NCI-H524 (cell line): ENCODE measurements at regions not wholly inside any gene's neighbourhood (a gene's known extent, or its start where the extent isn't known, plus 50 kb on each side); places are given as distances from the start of the nearest gene placed in this dataset.

ENCODE experiments used
- DNase-seq, 2 experiments: peaks; one replicate each; lab custom pipeline; 2025; lab: John Stamatoyannopoulos, UW

DNA sequence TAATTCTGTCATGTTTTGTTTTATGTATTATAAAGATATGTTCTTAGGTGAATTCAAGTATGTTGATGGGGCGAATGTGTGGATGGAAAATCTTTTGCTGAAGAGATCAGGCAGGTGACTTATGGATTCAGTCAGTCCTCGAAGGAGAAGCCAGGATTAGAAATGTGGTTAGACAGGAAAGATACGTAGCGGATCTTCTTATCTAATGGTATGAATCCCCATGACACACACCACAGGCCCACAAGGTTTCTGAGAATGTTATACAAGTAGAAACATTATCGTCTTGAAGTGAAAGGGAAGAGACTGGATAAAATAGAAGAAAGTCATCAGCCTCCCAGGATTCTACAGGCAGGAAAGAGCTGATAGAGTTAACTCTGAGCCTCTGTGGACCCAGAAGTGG is 69.0 kb upstream of the RFXAP start:
- DNase-seq = no peak

DNA sequence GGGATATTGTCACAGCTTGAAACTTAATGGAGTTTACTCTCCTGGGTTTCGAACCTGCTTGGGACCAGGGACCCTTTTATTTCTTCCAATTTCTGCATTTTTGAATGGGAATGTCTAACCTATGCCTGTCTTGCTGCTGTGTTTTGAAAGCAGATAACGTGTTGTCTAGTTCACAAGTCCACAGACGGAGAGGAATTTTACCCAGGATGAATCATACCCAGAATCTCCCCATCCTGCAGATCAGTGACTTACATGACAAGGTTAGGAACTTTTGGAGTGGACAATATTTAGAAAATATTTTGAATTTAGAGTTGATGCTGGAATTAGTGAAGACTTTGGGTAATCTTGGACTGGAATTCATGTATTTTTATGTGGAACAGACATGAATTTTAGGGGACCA is 68.6 kb upstream of the RFXAP start:
- DNase-seq = no peak

DNA sequence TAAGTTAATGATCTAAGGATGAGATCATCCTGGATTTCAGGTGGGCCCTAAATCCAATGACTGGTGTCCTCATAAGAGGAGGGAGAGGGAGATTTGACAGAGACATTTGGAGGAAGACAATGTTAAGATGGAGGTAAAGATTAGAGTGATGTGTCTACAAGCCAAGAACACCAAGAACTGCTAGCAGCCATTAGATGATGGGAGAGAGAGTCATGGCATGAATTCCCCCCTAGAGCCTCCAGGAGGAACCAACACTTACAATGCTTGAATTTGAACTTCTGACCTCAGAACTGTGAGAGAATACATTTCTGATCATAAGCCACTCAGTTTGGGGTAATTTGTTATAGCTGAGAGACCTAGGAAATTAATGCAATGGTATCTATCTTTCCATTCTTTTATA is 68.1 kb upstream of the RFXAP start:
- no peak for DNase-seq

DNA sequence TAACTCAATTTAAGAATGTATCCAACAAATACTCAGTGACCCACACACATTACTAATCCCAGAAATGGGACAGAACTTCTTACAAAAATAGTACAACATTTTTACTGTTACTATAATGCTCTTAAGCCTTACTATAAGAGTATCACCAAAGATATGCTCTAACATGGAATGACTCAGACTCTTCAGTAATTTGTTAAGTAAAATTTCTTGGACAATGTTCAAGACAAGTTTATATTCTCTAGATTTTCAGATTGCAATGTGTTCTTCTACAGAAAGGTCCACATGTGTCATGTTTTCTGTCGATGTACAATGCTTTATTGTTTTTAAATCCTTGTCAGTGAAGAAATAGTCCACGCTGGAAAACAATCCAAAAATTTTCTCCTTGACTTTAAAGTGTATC is 66.3 kb upstream of the RFXAP start:
- DNase-seq = no peak

DNA sequence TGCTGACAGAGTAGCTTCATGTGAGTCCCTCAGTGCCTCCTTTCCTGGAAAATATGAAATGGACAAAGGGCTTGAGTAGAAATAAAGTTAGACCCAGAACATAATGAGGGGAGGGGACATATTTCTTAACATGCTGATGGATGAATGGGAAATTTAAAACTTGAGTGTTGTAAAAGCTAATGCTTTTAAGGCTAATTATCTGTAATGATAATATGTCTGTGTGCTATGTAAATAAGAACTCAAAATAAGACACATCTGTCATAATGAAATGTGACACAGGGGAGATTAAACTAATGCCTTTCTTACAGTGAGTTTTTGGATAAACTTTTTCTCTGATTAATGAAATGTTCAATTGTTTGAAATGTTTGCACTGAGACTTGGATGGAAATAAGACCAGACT is 65.8 kb upstream of the RFXAP start:
- DNase-seq = peak in 1 of 2 experiments; percentile 70

DNA sequence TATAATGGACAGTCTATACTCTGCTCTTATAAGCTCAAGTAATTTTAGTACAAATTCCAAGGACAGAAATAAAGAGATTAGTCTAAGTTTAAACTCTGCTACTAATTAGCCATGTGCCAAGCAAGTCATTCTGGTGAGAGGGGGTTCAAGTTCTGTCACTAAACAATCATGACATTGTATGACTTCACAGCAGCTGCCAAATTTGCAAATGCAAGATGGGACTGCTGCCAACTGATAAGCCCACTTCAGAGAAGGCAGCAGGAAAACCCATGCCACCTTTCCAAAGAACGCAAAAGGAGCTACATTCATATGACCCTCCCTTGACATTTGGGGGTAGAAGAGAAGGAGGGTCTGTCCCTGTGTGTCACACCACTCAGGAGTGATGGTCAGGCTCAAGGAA is 60.7 kb upstream of the RFXAP start:
- DNase-seq = peak; percentile 53 to 76

DNA sequence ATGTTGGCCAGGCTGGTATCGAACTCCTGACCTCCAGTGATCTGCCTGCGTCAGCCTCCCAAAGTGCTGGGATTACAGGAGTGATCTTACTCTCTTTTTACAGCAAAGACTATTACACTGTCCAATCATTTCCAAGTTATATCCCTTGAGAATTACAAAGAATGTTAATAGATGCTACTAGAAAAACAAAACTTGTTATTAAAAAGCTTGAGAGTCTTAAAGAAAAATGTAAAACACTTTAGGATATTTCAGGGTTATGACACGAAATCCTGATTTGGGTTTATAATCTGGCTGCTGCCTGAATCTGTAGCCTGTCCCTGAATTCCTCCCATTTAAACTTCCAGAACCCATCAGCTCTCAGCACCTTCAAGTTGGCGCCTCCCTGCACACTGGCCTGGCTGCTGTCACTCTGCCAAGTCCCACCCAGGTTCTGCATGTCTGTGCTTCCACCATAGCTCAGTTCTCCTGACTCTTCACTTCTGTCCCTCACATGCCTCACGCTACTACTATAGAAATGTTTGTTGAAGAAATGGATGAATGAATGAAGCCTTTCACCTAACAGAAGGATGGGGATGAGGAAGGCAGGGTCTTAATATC is 55.8 kb upstream of the RFXAP start:
- DNase-seq = no peak

DNA sequence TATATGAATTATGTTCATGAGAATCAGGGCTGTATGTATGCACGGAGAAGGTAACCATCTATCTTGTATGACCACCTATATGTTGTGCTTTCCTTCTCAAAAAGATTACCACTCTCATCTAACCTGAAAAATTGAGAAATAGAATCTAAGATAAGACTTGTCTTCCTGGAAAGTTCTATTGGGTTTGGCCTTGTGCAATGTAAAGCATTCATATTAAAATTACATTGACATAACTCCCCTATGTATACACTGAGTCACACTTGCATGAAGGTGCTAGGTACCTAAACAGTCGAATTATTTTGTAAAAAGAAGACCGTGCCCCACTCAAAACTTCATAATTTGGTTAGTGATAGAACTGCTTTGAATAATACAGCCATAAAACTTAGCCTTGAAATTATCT is 54.5 kb upstream of the RFXAP start:
- no peak for DNase-seq

DNA sequence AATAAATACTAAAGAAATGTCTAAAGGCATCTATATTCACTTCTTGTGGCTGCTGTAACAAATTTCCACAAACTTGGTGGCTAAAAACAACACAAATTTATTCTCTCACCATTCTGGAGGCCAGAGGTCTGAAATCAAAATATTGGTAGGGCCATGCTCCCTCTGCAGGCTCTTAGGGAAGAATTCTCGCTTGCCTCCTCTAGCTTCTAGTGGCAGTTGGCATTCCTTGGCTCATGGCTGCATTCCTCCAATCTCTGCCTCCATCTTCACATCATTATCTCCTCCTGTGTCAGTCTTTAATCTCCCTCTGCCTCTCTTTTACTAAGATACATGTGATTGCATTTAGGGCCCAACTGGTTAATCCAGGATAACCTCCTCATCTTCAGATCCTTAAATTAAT is 54.1 kb upstream of the RFXAP start:
- peak in 1 of 2 experiments; percentile 2 for DNase-seq

DNA sequence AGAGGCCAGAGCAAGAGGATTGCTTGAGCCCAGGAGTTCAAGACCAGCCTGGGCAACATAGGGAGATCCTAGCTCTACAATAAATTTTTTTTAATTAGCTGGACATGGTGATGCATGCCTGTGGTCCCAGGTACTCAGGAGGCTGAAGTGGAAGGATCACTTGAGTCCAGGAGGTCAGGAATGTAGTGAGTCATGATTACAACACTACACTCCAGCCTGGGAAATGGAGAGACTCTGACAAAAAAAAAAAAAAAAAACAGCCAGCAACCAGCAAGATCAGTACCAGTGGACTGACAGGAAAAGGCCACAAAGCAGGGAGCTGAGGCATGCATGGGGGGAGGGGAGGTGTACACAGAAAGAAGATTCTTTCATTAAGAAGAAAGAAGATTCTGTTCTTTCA is 52.7 kb upstream of the RFXAP start:
- DNase-seq = no peak

DNA sequence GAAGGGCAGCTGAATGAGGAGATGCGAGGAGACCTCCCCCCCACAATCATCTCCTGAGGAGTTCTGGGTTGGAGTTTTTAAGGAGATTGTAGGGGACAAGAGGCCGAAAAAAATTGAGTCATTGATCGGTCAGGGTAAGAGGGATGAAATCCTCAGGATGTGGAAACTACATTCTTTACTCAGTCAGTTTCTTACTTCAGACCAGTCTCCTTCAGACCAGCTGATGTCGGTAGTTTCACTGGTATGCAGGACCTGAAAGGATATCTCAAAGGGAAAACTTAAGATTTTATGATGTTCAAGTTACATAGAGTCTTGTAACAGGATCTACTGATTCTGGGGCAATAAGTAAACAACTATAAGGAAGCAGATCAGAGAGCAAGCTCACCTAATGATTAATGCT is 51.7 kb upstream of the RFXAP start:
- DNase-seq = no peak

DNA sequence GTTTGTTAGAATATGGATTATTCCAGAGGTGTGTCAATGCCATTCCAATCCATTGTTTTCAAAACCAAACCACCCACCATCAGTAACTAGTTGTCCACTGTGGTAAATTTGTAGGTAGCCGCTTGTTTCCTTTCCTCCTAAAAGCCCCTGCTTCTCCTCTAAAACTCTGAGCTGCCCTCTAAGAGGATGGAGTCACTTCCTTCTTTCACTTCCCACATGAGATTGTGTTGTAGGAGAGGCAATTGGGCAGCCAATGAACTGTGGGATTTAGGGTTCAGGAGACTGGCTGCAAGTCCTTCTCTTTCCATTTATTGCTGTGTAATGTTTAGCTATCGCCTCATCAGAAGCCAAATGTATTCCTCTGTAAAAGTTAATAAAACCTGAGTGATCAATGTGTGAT is 49.9 kb upstream of the RFXAP start:
- DNase-seq = no peak
